AG09309 (cell line): ENCODE measurements at regions not wholly inside any gene's neighbourhood (a gene's known extent, or its start where the extent isn't known, plus 50 kb on each side); places are given as distances from the start of the nearest gene placed in this dataset.

Source experiments
- DNase-seq: peaks from one replicate; pipeline ENCODE4 v3.0.0-alpha.2; 2010; ENCODE audit warnings: low read depth
- H3K4me3 ChIP-seq: 2 replicates; pipeline ENCODE4 v1.5.1; 2011; ENCODE audit warnings: mild to moderate bottlenecking, low read depth, low read length, moderate library complexity; ENCODE audit not compliant: control insufficient read depth
- TF ChIP-seq, protein P1 (sequence below): IDR thresholded peaks from 2 replicates; pipeline ENCODE4 v1.5.1; 2011; ENCODE audit warnings: mild to moderate bottlenecking, low read depth, low read length, inconsistent platforms; ENCODE audit not compliant: insufficient read depth, control insufficient read depth; ENCODE audit errors: missing control alignments

DNA sequence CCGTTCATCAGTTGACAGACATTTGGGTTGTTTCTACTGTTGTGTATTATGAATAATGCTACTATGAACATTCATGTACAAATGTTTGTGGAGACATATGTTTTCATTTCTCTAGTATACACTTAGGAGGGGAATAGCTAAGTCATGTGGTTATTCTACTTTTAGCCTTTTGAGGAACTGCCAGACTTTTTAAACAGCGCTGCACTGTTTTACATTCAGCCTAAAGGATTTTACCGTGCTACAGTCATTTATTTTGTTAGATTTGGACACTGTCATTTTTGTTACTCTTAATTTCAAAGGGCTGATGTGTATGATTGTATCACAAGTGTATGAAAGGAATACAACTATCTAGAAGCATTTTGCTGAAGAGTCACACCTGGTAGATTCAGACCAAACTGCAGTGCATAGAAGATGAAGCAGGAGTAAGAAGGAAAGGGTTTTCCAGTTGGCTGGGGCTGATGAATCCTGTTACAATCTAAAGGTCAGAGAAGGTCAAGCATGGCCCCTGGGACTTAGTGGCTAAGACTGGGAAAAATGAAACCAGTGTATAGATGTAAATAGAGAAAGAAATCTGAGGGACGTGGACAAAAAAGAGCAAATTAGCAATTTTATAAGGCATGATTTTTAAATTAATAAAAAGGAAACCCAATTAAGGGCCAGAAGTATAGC lies 509.7 kb downstream of the PSAT1 start:
- TF ChIP-seq, protein P1, sequence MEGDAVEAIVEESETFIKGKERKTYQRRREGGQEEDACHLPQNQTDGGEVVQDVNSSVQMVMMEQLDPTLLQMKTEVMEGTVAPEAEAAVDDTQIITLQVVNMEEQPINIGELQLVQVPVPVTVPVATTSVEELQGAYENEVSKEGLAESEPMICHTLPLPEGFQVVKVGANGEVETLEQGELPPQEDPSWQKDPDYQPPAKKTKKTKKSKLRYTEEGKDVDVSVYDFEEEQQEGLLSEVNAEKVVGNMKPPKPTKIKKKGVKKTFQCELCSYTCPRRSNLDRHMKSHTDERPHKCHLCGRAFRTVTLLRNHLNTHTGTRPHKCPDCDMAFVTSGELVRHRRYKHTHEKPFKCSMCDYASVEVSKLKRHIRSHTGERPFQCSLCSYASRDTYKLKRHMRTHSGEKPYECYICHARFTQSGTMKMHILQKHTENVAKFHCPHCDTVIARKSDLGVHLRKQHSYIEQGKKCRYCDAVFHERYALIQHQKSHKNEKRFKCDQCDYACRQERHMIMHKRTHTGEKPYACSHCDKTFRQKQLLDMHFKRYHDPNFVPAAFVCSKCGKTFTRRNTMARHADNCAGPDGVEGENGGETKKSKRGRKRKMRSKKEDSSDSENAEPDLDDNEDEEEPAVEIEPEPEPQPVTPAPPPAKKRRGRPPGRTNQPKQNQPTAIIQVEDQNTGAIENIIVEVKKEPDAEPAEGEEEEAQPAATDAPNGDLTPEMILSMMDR, result no peak
- no peak overlapping the region for H3K4me3 ChIP-seq
- no peak for DNase-seq

DNA sequence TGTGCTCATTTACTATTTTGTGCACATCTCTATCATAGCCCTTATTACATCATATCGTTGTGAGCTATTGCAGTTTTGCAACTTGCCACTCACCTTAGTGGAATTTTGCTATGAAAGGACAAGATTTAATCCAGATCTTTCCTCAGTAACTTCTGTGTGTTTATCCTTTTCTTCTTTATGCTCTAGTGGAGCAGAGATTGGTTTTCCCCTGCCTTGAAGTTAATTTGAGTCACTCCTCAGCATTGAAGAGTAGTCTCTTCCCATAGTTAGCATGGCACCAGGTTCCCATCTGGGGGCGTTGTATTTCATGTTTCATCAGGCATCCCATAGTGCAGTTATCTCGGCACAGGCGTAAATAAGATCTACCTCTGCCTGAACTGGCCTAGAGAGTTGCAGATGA lies 510.4 kb downstream of the PSAT1 start:
- no peak overlapping the region for H3K4me3 ChIP-seq
- DNase-seq, result no peak
- TF ChIP-seq, protein P1, result no peak

DNA sequence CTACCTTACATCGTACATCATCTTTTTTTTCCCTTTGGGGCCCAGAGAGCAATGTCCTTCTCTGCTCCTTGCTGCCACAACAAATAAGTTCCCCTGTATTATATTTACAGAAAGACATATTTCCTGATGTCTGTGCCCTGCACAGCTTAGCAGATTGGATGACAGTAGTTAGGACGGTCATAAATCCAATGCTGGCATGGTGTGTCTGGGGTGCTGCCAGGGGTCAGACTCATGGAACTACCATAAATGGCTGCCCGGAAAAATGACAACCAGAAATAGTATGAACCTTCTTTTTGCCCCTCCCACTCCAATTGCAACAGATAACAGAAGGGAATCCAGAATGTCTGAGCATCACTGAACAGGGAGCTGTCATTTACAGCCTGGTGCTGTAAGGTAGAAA lies 511.1 kb downstream of the PSAT1 start:
- no peak overlapping the region for H3K4me3 ChIP-seq
- DNase-seq, result no peak
- TF ChIP-seq, protein P1, result no peak

DNA sequence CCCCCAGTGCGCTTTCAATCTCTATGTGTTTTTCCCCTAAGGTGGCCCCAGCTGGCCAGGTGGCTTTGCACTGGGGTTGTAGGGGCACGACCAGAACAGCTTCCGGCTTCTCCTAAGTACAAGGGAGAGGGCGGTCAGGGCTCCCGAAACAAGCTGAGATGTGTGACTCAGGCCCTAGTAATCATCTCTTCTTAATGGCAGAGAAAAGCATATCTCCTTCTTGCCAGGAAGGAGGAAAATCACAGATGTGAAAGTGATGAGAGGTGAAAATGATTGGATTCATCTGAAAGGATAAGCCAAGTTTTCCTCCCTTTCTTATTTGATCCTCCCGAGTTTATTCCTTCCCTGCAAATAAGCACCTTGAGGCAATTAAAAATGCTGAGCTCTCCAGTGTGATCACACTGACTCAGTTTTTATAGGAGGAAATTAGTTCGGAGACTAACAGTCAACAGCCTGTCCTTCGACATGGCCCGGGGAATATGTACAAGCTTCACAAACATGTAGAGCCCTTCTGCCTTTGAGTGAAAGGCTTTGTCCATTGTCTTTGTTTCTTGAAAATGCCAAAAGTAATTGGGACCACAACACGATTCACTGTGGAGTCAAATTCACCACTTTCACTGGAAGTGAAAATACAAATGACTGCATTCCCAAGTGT lies 514.8 kb downstream of the PSAT1 start:
- no peak overlapping the region for H3K4me3 ChIP-seq
- TF ChIP-seq, protein P1, result no peak
- DNase-seq, result no peak

DNA sequence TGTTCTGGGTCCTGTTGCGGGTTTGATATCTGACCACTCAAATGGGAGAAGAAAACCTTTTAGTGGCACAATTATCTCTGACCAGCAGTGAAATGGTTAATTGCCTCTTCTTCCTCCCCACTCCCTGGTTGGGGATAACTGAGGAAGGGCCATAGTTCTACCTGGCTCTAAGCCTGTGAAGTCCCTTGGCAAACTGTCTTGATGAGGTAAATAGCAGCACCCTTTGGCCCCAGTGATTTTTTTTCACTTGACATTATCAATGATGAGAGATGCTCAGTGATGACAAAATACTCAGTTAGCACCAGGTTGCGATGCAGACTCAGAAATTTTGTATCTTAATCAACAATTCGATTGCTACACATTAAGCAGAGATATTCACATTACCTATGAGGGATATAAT lies 515.7 kb downstream of the PSAT1 start:
- TF ChIP-seq, protein P1, result no peak
- no peak for DNase-seq
- no peak overlapping the region for H3K4me3 ChIP-seq

DNA sequence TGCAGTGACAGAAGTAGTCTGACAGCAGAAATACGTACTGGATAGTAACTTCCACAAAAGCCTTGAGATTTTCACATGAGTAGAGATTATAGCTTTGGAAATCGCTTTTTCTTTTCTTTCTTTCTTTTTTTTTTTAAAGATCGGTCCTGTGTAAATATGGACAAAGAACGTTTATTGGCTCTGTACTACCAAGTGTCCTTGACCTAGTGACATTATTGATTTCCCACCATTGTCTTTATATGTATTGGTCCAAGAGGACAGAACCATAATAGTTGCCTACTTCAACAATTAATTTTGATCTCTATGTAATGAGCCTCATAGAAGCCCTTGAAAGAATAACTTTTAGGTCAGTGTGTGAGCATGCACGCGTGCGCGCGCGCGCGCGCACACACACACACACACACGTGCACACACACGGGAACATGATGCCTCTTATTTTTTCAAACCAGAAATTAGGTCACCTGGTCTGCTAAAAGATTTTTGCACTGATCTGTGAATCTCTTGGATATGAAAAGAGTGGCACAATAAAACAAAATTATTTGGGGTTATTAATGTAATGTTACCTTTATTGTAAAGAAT lies 516.8 kb downstream of the PSAT1 start:
- TF ChIP-seq, protein P1, result no peak
- H3K4me3 ChIP-seq, result no peak overlapping the region
- no peak for DNase-seq
